Epithelial cell of esophagus (primary cell): ENCODE measurements at regions not wholly inside any gene's neighbourhood (a gene's known extent, or its start where the extent isn't known, plus 50 kb on each side); places are given as distances from the start of the nearest gene placed in this dataset.
"Not testable (repeated sequence)": the region's sequence is repeated elsewhere in the genome, so short reads cannot be mapped to it uniquely, and the experiment has no call there.

Experiments used
- DNase-seq: peaks from one replicate; pipeline ENCODE4 v3.0.0; 2010; ENCODE audit warnings: low read depth
- H3K4me3 ChIP-seq: 2 replicates; pipeline ENCODE4 v1.5.1; 2011; ENCODE audit warnings: mild to moderate bottlenecking, low read length, control low read depth
- TF ChIP-seq, protein P1 (sequence below): IDR thresholded peaks from 2 replicates; pipeline ENCODE4 v1.5.1; 2011; ENCODE audit warnings: low read depth, mild to moderate bottlenecking, low read length, control low read depth, inconsistent platforms; ENCODE audit not compliant: insufficient read depth; ENCODE audit errors: missing control alignments

DNA sequence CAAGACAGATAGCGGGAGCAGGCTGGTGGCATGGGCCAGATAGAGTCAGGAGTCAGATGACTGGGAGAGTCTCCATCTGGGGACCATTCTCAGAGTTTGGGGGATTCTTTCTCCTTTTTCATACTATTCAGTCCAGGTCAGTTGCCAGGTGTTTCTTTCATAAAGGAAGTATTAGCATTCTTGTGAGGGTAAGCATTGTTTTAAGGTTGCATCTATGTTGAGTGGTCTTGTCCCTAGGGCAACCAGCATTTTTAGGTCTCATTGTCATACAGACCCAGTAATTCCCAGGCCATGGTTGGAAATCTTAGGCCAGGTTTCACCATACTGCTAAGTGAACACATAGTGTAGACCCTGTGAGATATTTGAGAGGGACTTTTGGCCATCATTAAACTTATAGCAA is 122.3 kb upstream of the POC5 start:
- H3K4me3 ChIP-seq: no peak overlapping the region
- TF ChIP-seq, protein P1, sequence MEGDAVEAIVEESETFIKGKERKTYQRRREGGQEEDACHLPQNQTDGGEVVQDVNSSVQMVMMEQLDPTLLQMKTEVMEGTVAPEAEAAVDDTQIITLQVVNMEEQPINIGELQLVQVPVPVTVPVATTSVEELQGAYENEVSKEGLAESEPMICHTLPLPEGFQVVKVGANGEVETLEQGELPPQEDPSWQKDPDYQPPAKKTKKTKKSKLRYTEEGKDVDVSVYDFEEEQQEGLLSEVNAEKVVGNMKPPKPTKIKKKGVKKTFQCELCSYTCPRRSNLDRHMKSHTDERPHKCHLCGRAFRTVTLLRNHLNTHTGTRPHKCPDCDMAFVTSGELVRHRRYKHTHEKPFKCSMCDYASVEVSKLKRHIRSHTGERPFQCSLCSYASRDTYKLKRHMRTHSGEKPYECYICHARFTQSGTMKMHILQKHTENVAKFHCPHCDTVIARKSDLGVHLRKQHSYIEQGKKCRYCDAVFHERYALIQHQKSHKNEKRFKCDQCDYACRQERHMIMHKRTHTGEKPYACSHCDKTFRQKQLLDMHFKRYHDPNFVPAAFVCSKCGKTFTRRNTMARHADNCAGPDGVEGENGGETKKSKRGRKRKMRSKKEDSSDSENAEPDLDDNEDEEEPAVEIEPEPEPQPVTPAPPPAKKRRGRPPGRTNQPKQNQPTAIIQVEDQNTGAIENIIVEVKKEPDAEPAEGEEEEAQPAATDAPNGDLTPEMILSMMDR: no peak
- DNase-seq: no peak

DNA sequence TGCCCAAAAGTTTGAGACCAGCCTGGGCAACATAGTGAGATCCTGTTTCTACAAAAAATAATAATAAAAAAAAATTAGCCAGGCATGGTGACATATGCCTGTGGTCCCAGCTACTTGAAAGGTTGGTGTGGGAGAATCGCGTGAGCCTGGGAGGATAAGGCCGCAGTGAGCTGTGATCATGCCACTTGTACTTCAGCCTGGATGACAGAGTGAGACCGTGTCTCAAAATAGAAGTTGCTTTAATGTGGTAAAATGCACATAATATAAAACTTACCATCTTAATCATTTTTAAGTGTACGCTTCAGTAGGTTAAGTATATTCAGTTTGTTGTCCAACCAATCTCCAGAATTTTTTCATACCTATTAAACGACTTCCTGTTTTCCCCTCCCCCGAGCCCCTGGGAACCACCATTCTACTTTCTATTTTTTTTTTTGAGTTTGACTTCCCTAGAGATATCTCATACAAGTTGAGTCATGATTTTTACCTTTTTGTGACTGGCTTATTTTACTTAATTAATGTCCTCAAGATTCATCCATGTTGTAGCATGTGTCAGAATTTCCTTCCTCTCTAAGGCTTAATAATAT is 120.1 kb upstream of the POC5 start:
- no peak overlapping the region for H3K4me3 ChIP-seq
- no peak for DNase-seq
- TF ChIP-seq, protein P1: no peak

DNA sequence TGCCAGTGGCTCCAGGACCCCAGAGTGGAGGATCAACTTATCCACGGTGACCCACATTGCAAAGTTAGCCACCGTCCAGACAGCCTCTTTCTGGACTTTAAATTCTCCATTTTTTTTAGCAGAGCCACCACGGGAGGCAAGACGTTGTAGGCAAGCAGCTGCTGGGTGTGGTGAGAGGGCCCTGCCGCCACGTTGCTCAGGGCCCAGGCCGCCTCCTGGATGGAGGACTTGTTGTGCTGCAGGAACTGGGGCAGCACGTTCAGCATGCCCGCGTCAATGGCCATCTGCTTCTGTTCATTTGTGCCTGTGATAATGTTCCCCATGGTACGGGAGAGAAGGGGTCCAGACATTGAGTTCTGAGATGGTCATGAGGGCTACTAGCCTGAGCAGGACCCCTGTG is 114.3 kb upstream of the POC5 start:
- no peak for DNase-seq
- TF ChIP-seq, protein P1: no peak
- H3K4me3 ChIP-seq: no peak overlapping the region

DNA sequence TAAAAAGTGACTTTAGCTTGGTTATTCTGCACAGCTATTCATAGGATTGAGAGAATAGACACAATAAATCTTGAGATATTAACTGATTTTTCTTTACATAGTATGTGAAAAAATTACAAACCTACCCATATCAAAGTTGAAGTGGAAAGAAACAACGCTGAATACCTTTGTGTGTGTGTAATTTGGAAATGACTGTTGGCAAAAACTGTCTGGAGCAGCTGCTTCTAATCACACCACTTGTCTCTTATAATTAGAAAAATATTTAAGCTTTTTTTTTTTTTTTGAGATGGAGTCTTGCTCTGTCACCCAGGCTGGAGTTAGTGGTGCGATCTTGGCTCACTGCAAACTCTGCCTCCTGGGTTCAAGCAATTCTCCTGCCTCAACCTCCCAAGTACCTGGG is 110.8 kb upstream of the POC5 start:
- DNase-seq: no peak
- no peak overlapping the region for H3K4me3 ChIP-seq
- TF ChIP-seq, protein P1: no peak

DNA sequence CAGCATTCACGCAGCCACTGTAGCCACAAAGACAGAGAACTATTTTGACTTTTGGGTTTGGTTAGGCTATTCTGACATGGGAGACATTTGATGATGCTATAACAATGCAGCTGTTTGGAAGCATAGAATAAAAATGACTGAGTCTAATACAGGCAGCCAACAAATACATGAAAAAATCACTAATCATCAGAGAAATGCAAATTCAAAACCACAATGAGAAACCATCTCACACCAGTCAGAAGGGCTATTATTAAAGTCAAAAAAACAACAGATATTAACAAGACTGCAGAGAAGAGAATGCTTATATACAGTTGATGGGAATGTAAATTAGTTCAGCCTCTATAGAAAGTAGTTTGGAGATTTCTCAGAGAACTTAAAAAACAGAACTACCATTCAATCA is 107.1 kb upstream of the POC5 start:
- H3K4me3 ChIP-seq: no peak overlapping the region
- DNase-seq: no peak
- TF ChIP-seq, protein P1: no peak

DNA sequence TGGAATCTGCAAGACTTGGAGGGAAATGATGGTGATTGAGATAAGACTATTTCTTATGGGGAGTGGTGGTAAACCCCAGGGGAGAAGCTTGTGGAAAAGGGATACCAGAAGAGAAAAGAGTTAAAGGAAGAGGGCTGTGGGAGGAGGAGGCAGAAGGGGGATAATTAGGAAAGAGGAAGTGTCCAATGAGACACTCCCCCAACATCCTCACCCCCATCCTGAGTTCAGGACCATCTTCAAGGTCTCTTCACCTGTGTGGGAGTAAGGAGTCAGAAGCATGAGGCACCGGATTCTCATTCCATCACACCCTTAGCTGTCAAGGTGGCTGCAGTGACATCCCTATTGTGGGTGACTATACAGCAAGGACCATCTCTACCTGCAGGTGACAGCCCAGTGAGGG is 106.6 kb upstream of the POC5 start:
- H3K4me3 ChIP-seq: no peak overlapping the region
- TF ChIP-seq, protein P1: no peak

DNA sequence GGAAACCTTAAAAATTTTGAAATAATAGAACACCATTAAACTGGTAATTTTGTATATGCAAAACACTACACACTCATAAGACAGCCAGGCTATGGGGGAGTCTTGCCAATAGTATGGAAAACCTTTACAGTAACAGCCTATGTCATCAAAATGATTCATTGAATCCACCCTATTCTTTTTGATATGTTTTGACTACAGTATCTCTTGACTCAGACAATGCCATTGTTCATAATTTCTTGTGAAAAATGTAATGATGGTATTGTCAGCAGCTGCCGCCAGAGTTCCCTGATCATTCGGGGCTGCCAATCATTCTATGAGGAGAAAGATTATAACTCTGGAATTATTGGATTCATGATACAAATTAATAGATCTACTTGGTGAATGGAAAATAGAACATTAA is 101.4 kb upstream of the POC5 start:
- peak; percentile 8 for DNase-seq
- TF ChIP-seq, protein P1: no peak
- no peak overlapping the region for H3K4me3 ChIP-seq

More for the DNA sequence above, 106.6 kb upstream of the POC5 start:
- DNase-seq: no peak

DNA sequence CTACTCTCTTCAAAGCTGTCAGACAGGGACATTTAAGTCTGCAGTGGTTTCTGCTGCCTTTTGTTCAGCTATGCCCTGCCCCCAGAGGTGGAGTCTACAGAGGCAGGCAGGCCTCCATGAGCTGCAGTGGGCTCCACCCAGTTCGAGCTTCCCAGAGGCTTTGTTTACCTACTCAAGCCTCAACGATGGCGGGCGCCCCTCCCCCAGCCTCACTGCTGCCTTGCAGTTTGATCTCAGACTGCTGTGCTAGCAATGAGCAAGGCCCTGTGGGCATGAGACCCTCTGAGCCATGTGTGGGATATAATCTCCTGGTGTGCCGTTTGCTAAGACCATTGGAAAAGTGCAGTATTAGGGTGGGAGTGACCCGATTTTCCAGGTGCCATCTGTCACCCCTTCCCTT is 82.5 kb upstream of the POC5 start:
- not testable (repeated sequence) for DNase-seq, H3K4me3 ChIP-seq

DNA sequence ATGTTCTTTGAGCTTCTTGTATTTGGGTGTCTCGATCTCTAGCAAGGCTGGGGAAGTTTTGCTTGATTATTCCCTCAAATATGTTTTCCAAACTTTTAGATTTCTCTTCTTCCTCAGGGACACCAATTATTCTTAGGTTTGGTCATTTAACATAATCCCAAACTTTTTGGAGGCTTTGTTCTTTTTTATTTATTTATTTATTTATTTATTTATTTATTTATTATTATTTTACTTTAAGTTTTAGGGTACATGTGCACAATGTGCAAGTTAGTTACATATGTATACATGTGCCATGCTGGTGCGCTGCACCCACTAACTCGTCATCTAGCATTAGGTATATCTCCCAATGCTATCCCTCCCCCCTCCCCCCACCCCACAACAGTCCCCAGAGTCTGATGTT is 52.1 kb upstream of the POC5 start:
- not testable (repeated sequence) for DNase-seq, H3K4me3 ChIP-seq
